Ovary (tissue), 7 donors: ENCODE measurements at regions not wholly inside any gene's neighbourhood (a gene's known extent, or its start where the extent isn't known, plus 50 kb on each side); places are given as distances from the start of the nearest gene placed in this dataset.
A peak's percentile ranks its signal among the peaks of the same experiment; 100 is the strongest.

Experiments used
- DNase-seq, 5 donors: peaks; one replicate each; pipeline ENCODE4 v3.0.0-alpha.2; 2019 to 2020
- H3K27ac ChIP-seq, 2 donors: fragments of 200-600 bp; one replicate each; pipeline versions ENCODE4 v1.5.1 to v1.8.0; 2019 to 2022
- H3K27me3 ChIP-seq: fragments of 200-600 bp; one replicate; pipeline ENCODE4 v1.8.0; 2022
- H3K36me3 ChIP-seq: fragments of 200-600 bp; sonication (generic); one replicate; pipeline ENCODE4 v1.5.1; 2019
- H3K4me1 ChIP-seq: one replicate; pipeline ENCODE4 v1.8.1; 2013; ENCODE audit warnings: mild to moderate bottlenecking, moderate library complexity; ENCODE audit not compliant: insufficient read depth
- H3K4me3 ChIP-seq: fragments of 200-600 bp; sonication (generic); one replicate; pipeline ENCODE4 v1.5.1; 2017
- H3K9me3 ChIP-seq, 2 donors: fragments of 200-600 bp in 1 of 2; sonication (generic) in 1 of 2; one replicate each; pipeline versions ENCODE4 v1.5.1 to v1.8.1; 2013 to 2019; ENCODE audit warnings: mild to moderate bottlenecking in 1 of 2, moderate library complexity in 1 of 2
- CTCF ChIP-seq, 3 donors: fragments of 450-650 bp in 2 of 3; fragments of 200-600 bp in 1 of 3; IDR thresholded peaks; one replicate each; pipeline versions ENCODE4 v1.5.1 to v1.8.0; 2016 to 2022; ENCODE audit warnings: antibody characterized with exemption in 3 of 3, mild to moderate bottlenecking in 1 of 3
- EP300 ChIP-seq: sonication (generic); formaldehyde crosslinking; IDR thresholded peaks from one replicate; pipeline ENCODE4 v1.6.1; 2017; ENCODE audit warnings: antibody characterized with exemption
- POLR2A ChIP-seq: fragments of 450-650 bp; IDR thresholded peaks from one replicate; pipeline ENCODE4 v1.6.1; 2017; ENCODE audit warnings: antibody characterized with exemption, mild to moderate bottlenecking, moderate library complexity
- WGBS, 3 donors: extraction: QIAGEN DNeasy Blood & Tissue Kit in 1 of 3; methylation state at CpG; one replicate each; pipeline versions ENCODE4 v1.1.5 to v1.1.7; 2013 to 2017; 5-methylcytosine and 5-hydroxymethylcytosine counted together
- intact Hi-C, 4 donors: fragments of 100-400 bp; cut with DNase I; formaldehyde crosslinking; loops; one replicate each; pipeline versions ENCODE4 v1.11.0 to v1.15.1; 2022 to 2023
- donor health status: DM: no; HTN: no; CAD: no; lungs with moderate emphysema.
- donor health status: DM: no; HTN: no; CAD: no.
- donor health status: Bipolar disorder and iron deficiency.
- donor health status: DM: no; HTN: no; CAD: no.
- donor health status: DM: yes; HTN: yes; CAD: no.

- Histone ChIP-seq H3K36me3 (no peaks in the 10 kb centered on the region), H3K27ac (no peak overlapping the region), H3K4me3 (no peak overlapping the region), H3K27me3 (no peaks in the 10 kb centered on the region), H3K4me1 (peaks cover 5% of the 10 kb centered on the region), H3K9me3 (no peaks in the 10 kb centered on the region)
- DNase-seq, result no peak
- 79 to 82% (median 79%) methylated on average over 5 of the region's 5 CpGs for WGBS, 3 donors
- intact Hi-C loops, result no loop called here
- TF ChIP-seq EP300, result no peak
- TF ChIP-seq CTCF (IDR thresholded peaks at IDR 0.05), result no peak
- no peak for TF ChIP-seq POLR2A
Measured at GRCh38 chr15:31814082-31814481, 216.2 kb upstream of the CHRNA7 start.

GRCh38 chr15:31815411-31816155 is 214.7 kb upstream of the CHRNA7 start:
- Histone ChIP-seq H3K36me3 (no peaks in the 10 kb centered on the region), H3K27ac (no peak overlapping the region), H3K27me3 (no peaks in the 10 kb centered on the region), H3K4me1 (peaks cover 5% of the 10 kb centered on the region), H3K9me3 (no peaks in the 10 kb centered on the region), H3K4me3 (no peak overlapping the region)
- TF ChIP-seq CTCF (IDR thresholded peaks at IDR 0.05) (no peak), EP300 (no peak), POLR2A (no peak)
- intact Hi-C loops, result no loop called here
- peak in 3 of 5 donors; percentile 24 to 74 (median 25) for DNase-seq
- 73 to 74% (median 74%) methylated on average over 15 of the region's 15 CpGs for WGBS, 3 donors

GRCh38 chr15:31822463-31822862 is 207.9 kb upstream of the CHRNA7 start:
- Histone ChIP-seq H3K9me3 (no peaks in the 10 kb centered on the region), H3K36me3 (no peaks in the 10 kb centered on the region), H3K4me3 (no peak overlapping the region), H3K27ac (no peak overlapping the region), H3K27me3 (no peaks in the 10 kb centered on the region), H3K4me1 (no peaks in the 10 kb centered on the region)
- WGBS, 3 donors, result 92 to 97% (median 92%) methylated on average over 2 of the region's 2 CpGs
- DNase-seq, result no peak
- TF ChIP-seq CTCF (IDR thresholded peaks at IDR 0.05) (no peak), POLR2A (no peak), EP300 (no peak)
- intact Hi-C loops, result no loop called here

GRCh38 chr15:31824024-31824423 is 206.3 kb upstream of the CHRNA7 start:
- no peak overlapping the region for H3K4me3 ChIP-seq
- H3K9me3 ChIP-seq, result no peaks in the 10 kb centered on the region
- no peak for DNase-seq
- TF ChIP-seq CTCF (IDR thresholded peaks at IDR 0.05) (no peak), EP300 (no peak), POLR2A (no peak)
- intact Hi-C loops, result no loop called here
- H3K36me3 ChIP-seq, result no peaks in the 10 kb centered on the region
- no peak overlapping the region for H3K27ac ChIP-seq
- H3K27me3 ChIP-seq, result no peaks in the 10 kb centered on the region
- WGBS, 3 donors, result 73 to 94% (median 79%) methylated on average over 5 of the region's 5 CpGs
- H3K4me1 ChIP-seq, result no peaks in the 10 kb centered on the region
